ENCODE measurements at regions not wholly inside any gene's neighbourhood (a gene's known extent, or its start where the extent isn't known, plus 50 kb on each side); places are given as distances from the start of the nearest gene placed in this dataset.

- TF ChIP-seq CTCF (IDR thresholded peaks at IDR 0.05): no peak
- no peak for TF ChIP-seq POLR2AphosphoS5 (IDR thresholded peaks at IDR 0.05; ENCODE audit: low read depth, low read length)
Observed at GRCh38 chr20:56968376-56969048, 297.9 kb downstream of the BMP7 start.
